ENCODE measurements at regions not wholly inside any gene's neighbourhood (a gene's known extent, or its start where the extent isn't known, plus 50 kb on each side); places are given as distances from the start of the nearest gene placed in this dataset.
A peak's percentile ranks its signal among the peaks of the same experiment; 100 is the strongest.

DNA sequence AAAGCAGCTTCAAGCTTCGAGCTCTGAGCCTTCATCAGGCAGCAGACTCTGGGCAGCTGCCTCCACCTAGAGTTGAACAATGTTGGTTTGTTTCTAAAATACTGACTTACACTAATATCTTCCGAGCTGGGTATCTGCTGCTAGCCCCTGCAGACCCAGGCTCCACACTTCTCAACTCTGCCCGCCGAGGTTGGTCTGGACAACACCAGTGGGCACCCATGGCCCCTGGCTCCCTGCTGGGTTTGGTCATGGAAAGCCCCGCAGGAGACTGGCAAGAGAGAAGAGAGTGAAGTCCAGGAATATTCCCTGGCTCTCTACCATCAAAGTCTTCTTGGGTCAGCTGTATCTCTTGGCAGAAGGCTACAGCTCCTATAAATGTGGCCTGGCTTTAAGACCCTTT is 214.2 kb upstream of the TMEM132C start:
- DNase-seq = no peak

DNA sequence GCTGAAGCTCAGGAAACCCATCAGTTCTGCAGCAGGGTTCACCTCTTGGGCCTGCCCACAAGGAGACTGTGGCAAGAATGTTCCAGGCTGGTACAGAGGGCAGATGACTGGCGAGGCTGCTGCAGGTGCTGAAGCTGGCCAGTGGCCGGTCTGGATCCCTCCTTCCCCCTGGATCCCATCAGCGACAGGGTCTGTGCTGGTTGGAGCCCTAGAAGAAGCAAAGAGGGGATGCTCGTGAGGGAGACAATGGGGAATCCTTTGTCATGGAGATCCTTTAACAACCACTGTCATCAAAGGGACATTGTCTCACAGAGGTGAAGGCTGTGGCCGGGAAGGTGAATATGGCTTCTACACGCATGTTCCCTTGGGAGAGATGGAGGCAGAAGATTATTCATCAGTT is 211.4 kb upstream of the TMEM132C start:
- no peak for DNase-seq

DNA sequence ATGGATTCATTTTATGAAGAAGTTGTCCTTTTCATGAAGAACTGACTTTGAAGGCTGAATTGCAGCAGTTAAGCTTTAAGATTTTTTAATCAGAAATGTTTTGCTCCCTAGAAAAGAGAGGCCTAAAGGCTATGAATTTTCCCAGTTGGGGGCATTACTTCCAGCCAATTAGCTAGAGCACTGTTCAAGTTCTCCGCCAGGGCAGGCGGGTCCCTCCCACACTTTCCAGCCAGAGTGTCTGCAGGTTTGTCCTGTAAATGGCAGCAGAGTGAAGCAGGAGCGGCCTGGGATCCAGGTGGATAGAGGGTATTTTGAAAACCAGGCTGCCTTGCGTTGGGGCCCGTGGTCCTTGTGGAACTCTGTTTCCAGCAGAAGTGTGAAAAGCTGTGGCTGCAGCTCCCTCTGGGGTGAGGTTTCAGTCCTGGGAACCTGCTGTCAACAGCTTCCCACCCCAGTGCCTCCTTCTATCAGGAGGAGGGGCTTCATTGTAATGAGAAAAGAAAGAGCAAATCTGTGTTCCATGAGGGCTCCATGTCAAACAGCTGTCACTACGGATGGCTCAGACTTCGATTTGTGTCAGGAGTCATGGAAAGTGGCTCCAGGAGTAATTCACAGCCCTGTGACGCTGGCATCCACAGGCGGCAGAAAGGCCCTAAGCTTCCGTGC is 210.7 kb upstream of the TMEM132C start:
- no peak for DNase-seq

DNA sequence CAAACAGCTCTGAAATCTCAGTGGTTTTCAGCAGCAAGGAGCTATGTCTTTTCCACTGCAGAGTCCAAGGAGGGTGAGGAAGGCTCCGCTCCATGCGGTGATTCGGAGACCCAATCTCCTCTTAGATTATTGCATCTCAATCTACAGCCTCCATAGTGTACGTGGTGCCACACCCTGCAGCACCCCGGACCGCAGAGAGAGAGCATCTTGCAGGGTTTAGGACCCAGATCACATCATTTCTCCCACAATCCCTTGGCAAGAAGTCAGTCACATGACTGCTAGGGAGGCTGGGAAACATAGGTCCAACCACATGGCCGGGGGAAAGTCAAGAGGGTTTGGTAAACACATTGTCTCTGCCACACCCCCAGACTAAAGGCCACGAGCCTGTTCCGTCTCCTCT is 209.4 kb upstream of the TMEM132C start:
- DNase-seq = no peak

DNA sequence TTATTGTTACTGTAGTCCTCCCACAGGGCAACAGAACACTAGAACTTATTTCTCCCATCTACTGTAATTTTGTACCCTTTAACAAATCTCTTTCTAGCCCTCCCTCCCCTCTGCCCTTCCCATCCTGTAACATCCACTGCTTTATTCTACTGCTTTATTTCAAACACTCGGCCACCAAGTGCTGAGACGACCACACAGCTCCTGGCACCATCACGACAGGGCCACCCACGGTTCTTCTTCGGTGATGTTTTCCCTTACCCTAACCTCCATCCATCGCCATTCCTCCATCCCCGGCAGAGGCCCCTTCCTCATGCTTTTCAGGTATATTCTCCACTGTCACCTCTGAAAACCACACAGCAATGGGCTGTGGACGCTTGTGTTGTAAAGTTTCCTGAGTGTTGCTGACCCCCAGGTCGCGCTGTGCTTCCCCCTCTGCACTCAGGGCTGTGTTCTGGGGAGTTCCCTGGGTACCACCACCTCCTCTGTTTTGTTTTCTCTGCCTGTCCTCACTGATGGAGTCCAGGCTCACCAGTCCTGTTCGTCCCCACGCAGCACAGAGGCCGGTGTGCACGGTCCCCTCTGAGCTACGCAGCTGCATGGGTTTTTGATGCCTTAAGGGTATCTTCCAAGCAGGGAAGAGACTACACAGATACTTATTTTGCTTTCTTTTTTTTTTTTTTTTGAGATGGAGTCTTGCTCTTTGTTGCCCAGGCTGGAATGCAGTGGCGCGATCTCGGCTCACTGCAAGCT is 207.2 kb upstream of the TMEM132C start:
- DNase-seq = no peak

DNA sequence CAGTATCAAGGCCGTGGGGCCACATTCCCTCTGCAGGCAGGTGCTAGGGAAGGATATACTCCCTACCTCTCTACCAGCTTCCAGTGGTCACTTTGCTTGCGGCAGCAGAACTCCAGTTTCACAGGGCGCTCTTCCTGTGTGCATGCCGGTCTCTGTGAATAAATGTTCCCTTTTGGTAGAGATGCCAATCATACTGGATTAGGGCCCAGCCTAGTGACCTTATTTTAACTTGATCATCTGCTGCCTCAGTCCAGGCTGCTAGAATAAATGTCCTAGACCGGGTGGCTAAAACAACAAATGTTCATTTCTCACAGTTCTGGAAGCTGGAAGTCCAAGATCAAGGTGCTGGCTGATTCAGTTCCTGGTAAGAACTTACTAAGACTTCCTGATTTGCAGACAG is 198.8 kb upstream of the TMEM132C start:
- no peak for DNase-seq

DNA sequence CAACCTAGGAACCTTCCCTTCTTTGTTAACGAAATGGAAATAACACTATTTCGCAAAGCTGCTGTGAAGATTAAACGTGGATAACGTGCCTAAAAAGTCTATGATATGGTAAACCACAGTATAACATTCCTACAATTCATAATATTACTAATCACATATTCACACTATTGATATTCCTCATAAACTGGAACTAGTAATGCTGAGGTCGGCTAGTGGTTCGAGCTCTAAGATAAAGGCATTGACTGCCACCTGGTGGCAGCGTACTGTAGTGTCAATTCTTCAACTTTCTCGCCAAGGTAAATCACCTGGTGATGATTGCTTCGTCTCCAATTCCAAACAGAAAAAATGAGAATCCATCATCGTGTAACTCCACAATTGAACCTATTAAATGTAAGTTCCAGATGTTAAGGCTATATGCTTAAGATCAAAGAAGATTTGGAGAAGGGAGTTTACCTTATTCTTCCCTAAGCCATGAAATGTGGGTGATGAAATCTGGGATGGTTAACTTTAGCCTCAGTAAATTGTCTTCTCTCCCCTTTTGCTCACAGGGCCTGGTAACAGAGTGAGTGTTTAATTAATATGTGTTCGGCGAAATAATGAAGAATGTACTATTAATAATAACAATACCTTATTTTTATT is 197.5 kb upstream of the TMEM132C start:
- DNase-seq = peak; percentile 20

DNA sequence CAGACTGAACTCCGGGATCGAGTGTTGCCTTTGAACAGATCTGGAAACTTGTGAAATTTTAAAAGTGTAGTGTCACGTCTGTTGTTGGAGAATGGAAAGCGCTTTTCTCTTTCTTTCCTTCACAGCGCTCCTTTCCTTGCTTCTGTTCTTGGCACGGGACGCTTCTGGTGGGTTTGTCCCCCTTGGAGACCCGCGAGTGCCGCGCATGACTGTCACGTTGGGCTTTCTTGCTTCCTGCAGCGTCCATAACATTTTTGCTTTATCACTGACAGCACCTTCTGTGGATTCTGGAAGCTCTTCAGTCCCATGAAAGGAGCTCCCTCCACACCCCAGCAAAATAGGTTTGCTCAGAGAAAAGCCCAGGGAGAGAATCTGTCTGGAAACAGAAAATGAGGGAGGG is 193.0 kb upstream of the TMEM132C start:
- DNase-seq = no peak

DNA sequence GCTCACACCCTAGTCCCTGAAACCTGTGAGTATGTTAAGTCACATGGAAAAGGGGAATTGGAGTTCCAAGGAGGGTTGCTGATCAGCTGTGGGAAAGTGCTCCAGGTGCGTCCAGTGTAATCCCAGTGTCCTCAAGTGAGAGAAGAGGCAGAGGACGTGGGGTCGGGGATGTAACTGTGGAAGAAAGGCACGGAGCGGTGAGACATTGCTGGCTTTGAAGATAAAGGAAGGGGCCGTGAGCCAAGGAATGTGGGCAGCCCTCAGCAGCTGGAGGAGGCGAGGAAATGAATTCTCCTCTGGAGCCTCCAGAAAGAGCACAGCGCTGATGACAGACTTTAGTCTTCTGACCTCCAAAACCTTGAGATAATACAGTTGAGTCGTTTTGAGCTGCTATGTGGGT is 191.6 kb upstream of the TMEM132C start:
- DNase-seq = no peak

DNA sequence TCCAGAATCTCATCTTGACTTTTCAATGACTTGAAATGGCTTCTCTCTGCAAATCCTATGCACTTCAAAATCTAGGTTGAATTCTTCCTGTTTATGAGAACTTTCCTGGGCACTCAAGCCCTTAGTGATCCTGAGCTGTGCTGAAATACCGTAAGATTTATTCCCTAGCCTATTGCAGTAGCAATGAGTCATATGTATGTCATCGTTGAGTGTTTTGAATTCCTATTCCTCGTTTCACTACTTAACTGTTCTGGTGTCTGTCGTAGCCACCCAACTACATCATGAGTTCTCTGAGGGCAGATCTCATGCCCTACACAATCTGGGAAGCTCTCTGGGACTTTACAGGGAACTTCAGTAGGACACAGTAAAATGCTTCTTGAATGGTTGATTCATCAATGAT is 190.8 kb upstream of the TMEM132C start:
- no peak for DNase-seq

DNA sequence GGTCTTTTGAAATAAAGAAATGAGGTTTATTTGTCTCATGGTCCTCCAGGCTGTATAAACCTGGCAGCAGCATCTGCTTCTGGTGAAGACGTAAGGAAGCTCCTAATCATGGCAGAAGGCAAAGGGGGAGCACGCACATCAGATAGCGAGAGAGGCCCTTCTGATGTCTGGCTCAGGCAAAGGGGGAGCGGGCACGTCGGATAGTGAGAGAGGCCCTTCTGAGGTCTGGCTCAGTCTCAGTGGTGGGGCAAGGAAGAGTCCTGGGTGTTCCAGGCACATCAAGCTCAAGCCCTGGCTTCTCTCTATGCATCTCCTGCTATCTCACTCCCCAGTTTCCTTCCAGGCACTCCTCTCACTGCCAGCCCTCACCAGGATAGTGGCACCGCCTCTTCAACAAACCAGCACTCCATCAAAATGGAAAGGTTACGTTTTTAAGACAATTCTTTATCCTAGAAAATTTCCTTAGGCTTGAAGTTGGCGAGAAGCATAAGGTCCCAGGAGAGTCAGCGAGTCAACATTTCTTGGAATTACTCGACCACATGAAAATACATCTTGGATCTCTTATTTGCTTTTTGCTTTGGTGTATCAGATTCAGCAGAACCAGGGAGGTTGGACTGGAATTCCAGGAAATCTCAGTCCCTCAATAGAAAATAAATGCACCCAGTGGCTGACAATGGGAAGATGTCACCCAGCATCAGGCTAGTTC is 189.6 kb upstream of the TMEM132C start:
- DNase-seq = no peak

DNA sequence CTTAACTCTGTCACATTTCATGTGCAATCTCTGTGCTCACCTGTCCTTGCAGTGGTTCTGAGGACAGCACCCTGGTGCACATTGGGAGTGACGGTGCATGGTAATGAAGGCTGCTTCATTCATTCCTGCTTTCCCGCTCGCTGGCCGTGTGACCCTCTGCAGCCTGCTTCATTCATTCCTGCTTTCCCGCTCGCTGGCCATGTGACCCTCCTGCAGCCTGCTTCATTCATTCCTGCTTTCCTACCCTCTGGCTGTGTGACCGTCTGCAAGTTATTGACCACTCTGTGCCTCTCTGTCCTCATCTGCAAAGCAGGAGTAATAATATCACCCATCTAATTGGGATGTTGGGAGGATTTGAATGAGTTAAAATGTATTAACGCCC is 189.1 kb upstream of the TMEM132C start:
- DNase-seq = no peak

DNA sequence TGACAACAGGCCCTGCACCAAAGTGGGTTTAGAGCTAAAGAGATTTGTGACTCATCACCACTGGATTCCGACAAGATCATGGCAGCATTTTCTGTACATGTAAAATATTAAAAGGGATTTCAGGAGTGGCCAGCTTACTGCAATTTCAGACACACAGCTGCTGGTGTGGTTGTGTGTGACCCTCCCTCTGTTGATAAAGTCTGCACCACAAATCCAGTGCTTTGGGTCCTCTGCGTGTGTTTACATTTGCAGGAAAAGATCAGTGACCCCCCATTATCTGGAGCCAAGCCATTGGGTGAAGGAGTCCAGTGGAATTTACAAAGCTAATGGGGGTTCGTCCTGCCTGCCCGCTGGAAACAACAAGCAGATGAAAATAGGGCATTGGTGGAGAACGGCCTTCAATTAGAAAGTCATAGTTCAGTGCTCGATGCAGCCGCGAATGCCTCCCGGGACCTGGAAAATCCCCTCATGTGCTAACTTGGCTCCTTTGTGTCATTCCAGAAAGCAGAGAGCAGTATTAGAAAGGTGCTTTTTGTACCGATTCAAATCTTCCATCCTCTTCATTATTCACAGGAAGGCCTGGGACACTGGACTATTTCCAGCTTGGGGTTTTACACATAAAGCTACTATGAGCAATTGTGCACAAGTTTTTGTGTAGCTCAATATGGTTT is 188.5 kb upstream of the TMEM132C start:
- DNase-seq = no peak

DNA sequence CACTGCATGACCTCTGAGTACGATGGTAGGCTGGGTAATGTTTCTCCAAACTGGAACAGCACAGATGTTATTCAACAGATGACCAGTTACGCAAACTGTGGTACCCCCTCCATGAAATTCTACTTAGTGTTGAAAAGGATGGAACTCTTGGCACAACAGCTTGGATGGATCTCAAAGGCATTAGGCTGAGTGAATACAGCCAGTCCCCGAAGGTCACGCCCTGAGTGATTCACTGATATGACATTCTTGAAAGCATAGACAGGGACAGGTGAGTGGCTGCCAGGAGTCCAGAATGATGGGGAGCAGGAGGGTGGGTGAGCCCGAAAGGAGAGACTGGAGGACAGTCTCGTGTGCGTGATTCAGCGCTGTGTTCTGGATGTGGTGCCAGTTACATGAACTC is 187.5 kb upstream of the TMEM132C start:
- DNase-seq = no peak

DNA sequence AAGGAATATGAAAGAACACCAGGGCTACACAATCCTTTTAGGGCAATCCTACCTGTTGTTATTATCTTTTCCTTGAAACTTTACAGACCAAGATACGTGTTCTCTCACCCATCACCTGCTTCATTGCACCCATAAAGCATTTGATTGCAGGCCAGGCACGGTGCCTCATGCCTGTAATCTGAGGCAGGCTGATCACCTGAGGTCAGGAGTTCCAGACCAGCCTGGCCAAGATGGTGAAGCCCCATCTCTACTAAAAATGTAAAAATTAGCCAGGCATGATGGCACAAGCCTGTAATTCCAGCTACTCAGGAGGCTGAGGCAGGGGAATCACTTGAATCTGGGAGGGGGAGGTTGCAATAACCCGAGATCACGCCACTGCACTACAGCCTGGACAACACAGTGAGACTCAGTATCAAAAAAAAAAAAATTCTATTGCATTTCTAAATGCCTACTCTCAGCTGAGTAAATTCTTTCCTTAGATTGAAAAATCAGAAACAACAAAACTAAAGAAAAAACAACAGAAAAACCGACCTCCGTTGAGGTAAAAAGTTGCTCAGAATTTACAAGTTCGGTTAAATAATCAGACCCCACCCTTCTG is 183.7 kb upstream of the TMEM132C start:
- DNase-seq = no peak

DNA sequence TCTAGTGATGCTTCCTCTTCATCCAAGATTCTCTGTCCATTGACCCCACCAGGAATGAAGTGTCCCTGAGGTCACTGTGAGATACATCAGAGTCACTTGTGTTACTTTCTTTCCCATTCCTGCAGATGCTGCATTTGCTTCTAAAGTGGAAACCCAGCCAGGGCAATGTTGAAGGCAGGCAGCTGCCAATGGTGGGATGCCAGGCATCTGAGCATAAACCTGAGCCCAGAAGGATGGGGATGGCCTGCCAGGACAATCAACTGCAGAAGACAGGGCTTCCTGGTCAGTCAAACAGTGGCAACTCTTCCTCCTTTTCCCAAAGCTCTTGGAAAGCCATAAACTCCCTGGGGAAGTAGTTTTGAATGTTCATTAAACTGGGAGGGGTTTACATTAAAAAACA is 178.0 kb upstream of the TMEM132C start:
- no peak for DNase-seq

DNA sequence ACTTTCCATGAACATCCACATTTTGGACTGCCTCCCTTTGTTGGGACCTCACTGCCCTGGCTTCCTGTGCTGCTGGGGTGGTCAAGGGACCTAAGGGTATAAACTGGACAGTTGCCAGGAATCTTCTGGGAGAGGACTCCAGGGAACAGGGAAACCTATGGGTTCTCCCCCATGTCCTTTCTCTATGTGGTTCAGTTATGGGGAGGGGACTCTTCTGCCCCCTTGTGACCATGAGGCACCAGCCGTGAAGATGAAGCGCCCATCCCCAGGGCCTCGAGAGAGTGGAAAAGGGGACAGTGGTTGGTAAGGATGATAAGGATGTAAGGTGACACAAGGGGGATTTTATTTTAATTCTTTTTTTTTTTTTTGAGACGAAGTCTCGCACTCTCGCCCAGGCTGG is 177.0 kb upstream of the TMEM132C start:
- DNase-seq = no peak

DNA sequence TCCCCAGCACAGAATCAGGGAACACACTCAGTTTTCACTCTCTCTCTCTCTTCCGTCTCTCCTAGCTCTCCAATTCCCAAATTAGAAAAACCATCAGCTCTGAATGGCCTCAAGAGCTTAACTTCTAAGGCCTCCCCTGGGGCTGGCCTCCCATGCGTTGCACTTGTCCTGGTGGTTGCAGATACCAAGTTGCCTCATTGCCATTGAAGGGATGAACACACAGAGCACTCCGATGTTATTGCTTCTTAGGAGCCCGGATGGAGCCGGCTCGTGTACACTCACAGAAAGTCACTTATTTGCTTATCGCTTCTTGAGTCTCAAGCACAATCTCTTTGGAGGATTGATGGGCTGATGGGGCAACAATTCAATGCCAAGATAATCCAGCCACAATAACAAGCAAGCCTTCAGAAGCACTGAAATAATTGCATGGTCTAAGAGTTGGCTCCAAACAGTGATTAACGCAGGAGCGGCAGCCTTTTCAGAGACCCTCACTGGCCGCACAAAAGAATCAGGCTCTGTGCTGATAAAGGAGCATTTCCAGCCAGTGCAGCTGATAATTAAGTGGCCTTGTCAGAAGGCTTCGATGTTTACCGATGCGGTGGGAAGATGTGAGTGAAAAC is 175.8 kb upstream of the TMEM132C start:
- no peak for DNase-seq

DNA sequence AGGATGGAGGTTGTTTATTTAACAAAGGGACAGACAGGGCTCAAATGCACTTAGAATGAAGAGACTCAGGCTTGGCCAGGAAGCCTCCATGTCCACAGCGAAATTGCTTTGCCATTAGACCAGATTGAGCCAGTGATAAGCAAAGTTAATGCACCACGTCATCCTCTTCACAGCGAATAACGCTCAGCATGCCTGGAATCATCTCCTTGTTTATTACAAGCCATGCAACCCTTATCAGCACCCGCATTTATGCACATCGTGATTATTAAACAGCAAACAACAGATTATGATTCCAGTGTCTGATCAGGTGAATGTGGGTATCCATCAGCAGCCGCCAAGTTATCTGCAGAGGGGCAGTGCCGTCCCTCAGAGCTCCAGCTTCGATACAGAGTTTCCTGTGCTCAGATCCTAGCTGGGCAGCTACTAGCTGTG is 175.0 kb upstream of the TMEM132C start:
- no peak for DNase-seq

DNA sequence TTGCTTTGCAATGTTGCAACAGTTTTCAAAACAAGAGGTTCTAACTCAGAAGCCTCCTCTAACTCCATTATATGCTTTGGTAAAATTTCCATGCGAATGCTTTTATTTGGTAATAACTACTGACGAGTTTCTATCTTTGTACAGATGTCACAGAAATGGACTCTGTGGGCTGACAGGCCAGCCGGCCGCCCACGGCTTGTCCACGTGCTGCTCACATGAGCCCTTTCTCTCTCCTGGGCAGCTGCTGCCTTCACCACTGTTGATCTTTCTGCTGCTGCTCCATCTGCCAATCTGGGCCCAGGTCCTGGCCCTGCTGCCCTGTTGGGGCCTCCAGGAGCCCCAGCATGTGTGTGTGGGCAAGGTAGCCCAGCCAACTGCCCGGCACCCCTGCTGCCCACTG is 168.2 kb upstream of the TMEM132C start:
- DNase-seq = no peak

DNA sequence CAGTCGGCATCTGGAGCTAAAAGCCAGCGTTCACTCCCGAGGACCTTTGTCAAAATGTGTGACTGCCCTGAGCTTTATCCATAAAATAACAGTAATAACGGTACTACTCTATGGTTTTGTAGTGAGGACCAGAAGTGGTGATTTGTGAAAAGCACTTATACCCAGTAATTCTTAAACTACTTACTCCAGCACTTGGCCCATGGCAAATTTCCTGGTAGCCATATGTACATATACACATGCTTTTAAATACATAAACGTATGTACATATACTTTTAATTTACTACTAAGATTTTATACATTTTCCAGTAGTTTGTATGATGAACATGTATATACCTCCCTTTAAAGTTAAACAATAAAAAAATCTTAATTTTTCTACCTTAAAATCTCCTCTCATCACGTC is 163.8 kb upstream of the TMEM132C start:
- DNase-seq = no peak

DNA sequence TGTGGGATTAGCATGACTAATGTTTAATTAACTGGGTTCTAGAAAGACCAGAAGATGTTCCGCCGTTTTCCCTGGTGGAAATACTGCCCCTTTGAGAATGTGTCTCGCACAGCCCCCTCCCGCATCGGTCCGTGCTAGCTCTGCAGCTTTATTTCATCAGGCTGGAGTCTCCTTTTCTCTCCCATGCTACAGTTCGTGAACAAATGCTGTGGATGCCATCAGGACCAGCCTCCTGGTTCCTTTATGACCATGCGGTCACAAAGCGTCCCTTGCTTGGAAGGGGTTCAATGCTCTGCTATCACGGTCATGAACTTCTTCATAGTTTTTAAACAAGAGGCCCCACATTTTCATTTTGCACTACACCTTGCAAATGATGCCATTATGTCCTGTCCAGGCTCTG is 157.7 kb upstream of the TMEM132C start:
- no peak for DNase-seq

Data from COR-L47 (cell line).